H9 (cell line): ENCODE measurements at regions not wholly inside any gene's neighbourhood (a gene's known extent, or its start where the extent isn't known, plus 50 kb on each side); places are given as distances from the start of the nearest gene placed in this dataset.

Experiments
- DNase-seq: peaks from one replicate; pipeline ENCODE4 v3.0.0-alpha.2; 2017
- H2AFZ ChIP-seq: one replicate; pipeline ENCODE4 v1.6.1; 2013; ENCODE audit warnings: mild to moderate bottlenecking, low read length, control low read depth, moderate library complexity
- H2AK5ac ChIP-seq: 2 replicates; pipeline ENCODE4 v1.6.1; 2013; ENCODE audit warnings: low read length, control low read depth, mixed read lengths; ENCODE audit not compliant: insufficient read length
- H2BK120ac ChIP-seq: one replicate; pipeline ENCODE4 v1.6.1; 2013; ENCODE audit warnings: low read depth, mild to moderate bottlenecking, low read length, control low read depth, inconsistent platforms; ENCODE audit not compliant: poor library complexity, severe bottlenecking
- H2BK12ac ChIP-seq: 2 replicates; pipeline ENCODE4 v1.6.1; 2013; ENCODE audit warnings: low read length, control low read depth, mixed read lengths, low read depth; ENCODE audit not compliant: insufficient read length
- H2BK15ac ChIP-seq: 2 replicates; pipeline ENCODE4 v1.6.1; 2013; ENCODE audit warnings: low read depth, low read length, control low read depth
- H2BK20ac ChIP-seq: one replicate; pipeline ENCODE4 v1.6.1; 2013; ENCODE audit warnings: low read depth, mild to moderate bottlenecking, low read length, control low read depth, inconsistent platforms; ENCODE audit not compliant: poor library complexity, severe bottlenecking
- H2BK5ac ChIP-seq: 2 replicates; pipeline ENCODE4 v1.6.1; 2013; ENCODE audit warnings: low read length, control low read depth, mixed read lengths; ENCODE audit not compliant: insufficient read length
- H3K14ac ChIP-seq: 2 replicates; pipeline ENCODE4 v1.6.1; 2013; ENCODE audit warnings: low read length, control low read depth; ENCODE audit not compliant: insufficient read depth
- H3K18ac ChIP-seq: 2 replicates; pipeline ENCODE4 v1.6.1; 2013; ENCODE audit warnings: low read depth, mild to moderate bottlenecking, mixed read lengths, low read length, control low read depth; ENCODE audit not compliant: insufficient read length
- H3K23ac ChIP-seq: 2 replicates; pipeline ENCODE4 v1.6.1; 2013; ENCODE audit warnings: low read length, control low read depth, mixed read lengths, low read depth; ENCODE audit not compliant: insufficient read length
- H3K23me2 ChIP-seq: 2 replicates; pipeline ENCODE4 v1.6.1; 2013; ENCODE audit warnings: low read depth, mild to moderate bottlenecking, mixed read lengths, low read length, control low read depth; ENCODE audit not compliant: insufficient read length, poor library complexity, severe bottlenecking
- H3K27ac ChIP-seq: 2 replicates; pipeline ENCODE4 v1.5.1; 2013; ENCODE audit warnings: low read length, control low read depth, mixed read lengths, low read depth; ENCODE audit not compliant: insufficient read length
- H3K27me3 ChIP-seq: 2 replicates; pipeline ENCODE4 v1.6.1; 2013; ENCODE audit warnings: low read length, control low read depth, inconsistent platforms; ENCODE audit not compliant: insufficient read depth
- H3K4ac ChIP-seq: 2 replicates; pipeline ENCODE4 v1.6.1; 2013; ENCODE audit warnings: low read depth, mild to moderate bottlenecking, control low read depth, inconsistent platforms, low read length, moderate library complexity
- H3K4me1 ChIP-seq: 2 replicates; pipeline ENCODE4 v1.6.1; 2013; ENCODE audit warnings: low read length, control low read depth, inconsistent platforms; ENCODE audit not compliant: insufficient read depth
- H3K4me2 ChIP-seq: 2 replicates; pipeline ENCODE4 v1.6.1; 2013; ENCODE audit warnings: low read length, control low read depth, mixed read lengths; ENCODE audit not compliant: insufficient read length, insufficient read depth
- H3K56ac ChIP-seq: 2 replicates; pipeline ENCODE4 v1.6.1; 2013; ENCODE audit warnings: low read depth, mild to moderate bottlenecking, mixed read lengths, low read length, control low read depth; ENCODE audit not compliant: insufficient read length
- H3K79me1 ChIP-seq: 2 replicates; pipeline ENCODE4 v1.6.1; 2013; ENCODE audit warnings: low read depth, mild to moderate bottlenecking, moderate library complexity, low read length, control low read depth, inconsistent platforms; ENCODE audit not compliant: insufficient read depth, poor library complexity, severe bottlenecking
- H3K79me2 ChIP-seq: 2 replicates; pipeline ENCODE4 v1.6.1; 2013; ENCODE audit warnings: low read length, control low read depth, inconsistent platforms; ENCODE audit not compliant: insufficient read depth
- H3K9ac ChIP-seq: 2 replicates; pipeline ENCODE4 v1.6.1; 2013; ENCODE audit warnings: low read length, control low read depth, mixed read lengths; ENCODE audit not compliant: insufficient read length; ENCODE audit errors: extremely low read depth
- H3K9me3 ChIP-seq: one replicate; pipeline ENCODE4 v1.6.1; 2013; ENCODE audit warnings: low read depth, low read length, inconsistent platforms; ENCODE audit not compliant: control insufficient read depth
- H3T11ph ChIP-seq: one replicate; pipeline ENCODE4 v1.6.1; 2013; ENCODE audit warnings: mild to moderate bottlenecking, low read length, control low read depth, inconsistent platforms
- H4K20me1 ChIP-seq: one replicate; pipeline ENCODE4 v1.6.1; 2013; ENCODE audit not compliant: control insufficient read depth, insufficient read length, insufficient read depth
- H4K5ac ChIP-seq: 2 replicates; pipeline ENCODE4 v1.6.1; 2013; ENCODE audit warnings: low read depth, mild to moderate bottlenecking, mixed read lengths, low read length, control low read depth; ENCODE audit not compliant: insufficient read length
- H4K8ac ChIP-seq: replicated peaks from 2 replicates; pipeline ENCODE4 v1.6.1; 2013; ENCODE audit warnings: low read length, control low read depth, mixed read lengths, low read depth; ENCODE audit not compliant: insufficient read length
- H4K91ac ChIP-seq: 2 replicates; pipeline ENCODE4 v1.6.1; 2013; ENCODE audit warnings: low read depth, mild to moderate bottlenecking, moderate library complexity, mixed read lengths, low read length, control low read depth; ENCODE audit not compliant: insufficient read length
- H3K27ac Mint-ChIP-seq, 3 experiments: 2 replicates in 2 of 3; 3 replicates in 1 of 3; pipeline ENCODE4 v1.8.0; 2020 to 2021; ENCODE audit warnings: mixed read lengths in 3 of 3, mild to moderate bottlenecking in 1 of 3, moderate library complexity in 1 of 3
- H3K27me3 Mint-ChIP-seq: 2 replicates; pipeline ENCODE4 v1.8.0; 2021; ENCODE audit warnings: low read depth, mild to moderate bottlenecking, moderate library complexity, mixed read lengths
- H3K36me3 Mint-ChIP-seq, 3 experiments: 2 replicates in 2 of 3; 3 replicates in 1 of 3; pipeline ENCODE4 v1.8.0; 2020 to 2021; ENCODE audit warnings: low read depth in 3 of 3, mixed read lengths in 3 of 3; ENCODE audit not compliant: insufficient read depth in 1 of 3
- H3K4me1 Mint-ChIP-seq, 2 experiments: 2 replicates each; pipeline ENCODE4 v1.8.0; 2020; ENCODE audit warnings: mixed read lengths in 2 of 2
- H3K4me3 Mint-ChIP-seq, 2 experiments: 2 replicates in 1 of 2; 3 replicates in 1 of 2; pipeline ENCODE4 v1.8.0; 2020 to 2021; ENCODE audit warnings: mild to moderate bottlenecking in 2 of 2, mixed read lengths in 2 of 2, moderate library complexity in 1 of 2
- H3K9me3 Mint-ChIP-seq, 2 experiments: 2 replicates in 1 of 2; 3 replicates in 1 of 2; pipeline ENCODE4 v1.8.0; 2020; ENCODE audit warnings: mild to moderate bottlenecking in 2 of 2, mixed read lengths in 2 of 2, moderate library complexity in 1 of 2
- WGBS: extraction: QIAGEN DNeasy Blood & Tissue Kit; methylation state at CpG from one replicate; pipeline ENCODE4 v1.1.7; 2013; ENCODE audit warnings: missing lambda C conversion rate, low lambda C conversion rate, mixed read lengths; ENCODE audit not compliant: insufficient read length; ENCODE audit errors: extremely low coverage; 5-methylcytosine and 5-hydroxymethylcytosine counted together
- TF ChIP-seq, protein P1 (sequence below): fragments of 200-600 bp; sonication (generic); conservative IDR thresholded peaks from 3 replicates; pipeline ENCODE4 v1.8.0; 2021; ENCODE audit warnings: antibody characterized with exemption, mild to moderate bottlenecking

DNA sequence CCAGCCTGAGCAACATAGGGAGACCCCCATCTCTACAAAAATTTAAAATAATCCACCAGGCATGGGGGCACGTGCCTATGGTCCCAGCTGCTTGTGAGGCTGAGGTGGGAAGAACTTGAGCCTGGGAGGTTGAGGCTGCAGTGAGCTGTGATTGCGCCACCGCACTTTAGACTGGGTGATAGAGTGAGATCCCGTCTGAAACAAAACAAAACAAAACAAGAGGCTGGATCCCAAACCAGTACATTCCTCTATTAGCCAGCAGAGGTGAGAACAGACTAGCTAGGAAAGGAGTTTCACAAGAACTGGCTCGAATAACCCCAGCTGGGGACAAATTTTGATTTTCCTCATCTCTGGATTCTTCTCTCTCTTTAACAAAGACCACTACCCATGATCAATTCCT, 366.7 kb upstream of the ZFHX3 start:
- no peaks in the 10 kb centered on the region for H3K79me2 ChIP-seq
- no peaks in the 10 kb centered on the region for H3K9me3 ChIP-seq
- H3K4me1 ChIP-seq: no peaks in the 10 kb centered on the region
- no peak overlapping the region for H4K91ac ChIP-seq
- no peak overlapping the region for H3K4me3 Mint-ChIP-seq
- no peaks in the 10 kb centered on the region for H3K36me3 Mint-ChIP-seq
- H3K79me1 ChIP-seq: no peaks in the 10 kb centered on the region
- no peaks in the 10 kb centered on the region for H3K9me3 Mint-ChIP-seq
- no peak overlapping the region for H3K56ac ChIP-seq
- H3K27ac ChIP-seq: no peak overlapping the region
- no peak overlapping the region for H4K5ac ChIP-seq
- H2BK12ac ChIP-seq: no peak overlapping the region
- H3K23me2 ChIP-seq: no peaks in the 10 kb centered on the region
- H3K9ac ChIP-seq: no peak overlapping the region
- no peak overlapping the region for H3K14ac ChIP-seq
- H2AK5ac ChIP-seq: no peak overlapping the region
- H2BK5ac ChIP-seq: no peak overlapping the region
- peaks cover 2% of the 10 kb centered on the region for H3K27me3 Mint-ChIP-seq
- H3T11ph ChIP-seq: no peak overlapping the region
- no peak overlapping the region for H3K4ac ChIP-seq
- H2BK15ac ChIP-seq: no peak overlapping the region
- H3K18ac ChIP-seq: no peak overlapping the region
- H3K23ac ChIP-seq: no peak overlapping the region
- no peak overlapping the region for H2AFZ ChIP-seq
- H4K8ac ChIP-seq: no peak overlapping the region
- no peak overlapping the region for H2BK120ac ChIP-seq
- WGBS: no CpG with 5 or more reads among the region's 5 CpGs
- H3K4me1 Mint-ChIP-seq: no peaks in the 10 kb centered on the region
- no peak overlapping the region for H2BK20ac ChIP-seq
- H3K27me3 ChIP-seq: no peaks in the 10 kb centered on the region
- DNase-seq: no peak
- no peak overlapping the region for H3K27ac Mint-ChIP-seq
- H3K4me2 ChIP-seq: no peak overlapping the region
- TF ChIP-seq, protein P1, sequence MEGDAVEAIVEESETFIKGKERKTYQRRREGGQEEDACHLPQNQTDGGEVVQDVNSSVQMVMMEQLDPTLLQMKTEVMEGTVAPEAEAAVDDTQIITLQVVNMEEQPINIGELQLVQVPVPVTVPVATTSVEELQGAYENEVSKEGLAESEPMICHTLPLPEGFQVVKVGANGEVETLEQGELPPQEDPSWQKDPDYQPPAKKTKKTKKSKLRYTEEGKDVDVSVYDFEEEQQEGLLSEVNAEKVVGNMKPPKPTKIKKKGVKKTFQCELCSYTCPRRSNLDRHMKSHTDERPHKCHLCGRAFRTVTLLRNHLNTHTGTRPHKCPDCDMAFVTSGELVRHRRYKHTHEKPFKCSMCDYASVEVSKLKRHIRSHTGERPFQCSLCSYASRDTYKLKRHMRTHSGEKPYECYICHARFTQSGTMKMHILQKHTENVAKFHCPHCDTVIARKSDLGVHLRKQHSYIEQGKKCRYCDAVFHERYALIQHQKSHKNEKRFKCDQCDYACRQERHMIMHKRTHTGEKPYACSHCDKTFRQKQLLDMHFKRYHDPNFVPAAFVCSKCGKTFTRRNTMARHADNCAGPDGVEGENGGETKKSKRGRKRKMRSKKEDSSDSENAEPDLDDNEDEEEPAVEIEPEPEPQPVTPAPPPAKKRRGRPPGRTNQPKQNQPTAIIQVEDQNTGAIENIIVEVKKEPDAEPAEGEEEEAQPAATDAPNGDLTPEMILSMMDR: no peak
- H4K20me1 ChIP-seq: no peaks in the 10 kb centered on the region
